B cell (primary cell): ENCODE measurements at regions not wholly inside any gene's neighbourhood (a gene's known extent, or its start where the extent isn't known, plus 50 kb on each side); places are given as distances from the start of the nearest gene placed in this dataset.

ENCODE experiments used
- CTCF ChIP-seq: fragments of 200-600 bp; IDR thresholded peaks from one replicate; pipeline ENCODE4 v1.8.0; 2022; ENCODE audit warnings: antibody characterized with exemption, mild to moderate bottlenecking
- EZH2 ChIP-seq: IDR thresholded peaks from 2 replicates; pipeline ENCODE4 v1.6.1; 2012; ENCODE audit warnings: borderline replicate concordance, low read depth, mild to moderate bottlenecking, moderate library complexity, low read length; ENCODE audit not compliant: insufficient read depth, poor library complexity, severe bottlenecking

DNA sequence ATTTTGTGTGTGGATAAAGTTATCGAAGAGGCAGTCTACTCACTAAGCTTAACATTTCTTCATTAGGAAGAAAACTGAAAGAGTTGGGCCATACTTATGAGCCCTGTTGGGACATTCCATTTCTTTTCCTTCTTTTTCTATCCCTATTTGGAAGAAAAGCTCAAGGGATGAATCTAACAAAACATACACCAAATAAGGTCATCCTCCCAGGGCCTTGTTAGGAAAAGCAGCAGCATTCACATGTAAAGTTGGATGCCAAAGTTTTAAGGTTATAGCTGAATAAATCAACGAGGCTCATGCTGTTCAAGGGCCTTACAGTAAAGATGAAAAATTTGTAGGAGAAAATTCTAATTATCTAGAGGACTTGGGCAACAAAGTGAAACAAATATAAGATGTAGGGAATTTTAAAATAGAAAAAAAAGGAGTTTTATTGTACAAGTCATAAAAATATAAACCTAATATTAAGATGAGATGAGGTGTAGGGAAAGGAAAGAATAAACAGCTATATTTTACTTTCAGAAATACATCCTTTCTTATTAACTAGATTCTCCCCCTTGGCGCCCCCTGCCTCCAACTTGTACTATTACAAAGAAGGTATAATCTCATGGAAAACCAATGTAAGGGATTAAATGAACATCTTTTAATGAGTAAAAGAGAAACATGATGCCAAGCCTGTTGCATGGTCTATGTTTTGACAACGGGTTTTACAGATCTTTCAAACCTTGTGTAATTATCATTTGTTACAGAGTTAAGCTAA, 160.4 kb downstream of the PCDH20 start:
- TF ChIP-seq CTCF = no peak
- TF ChIP-seq EZH2 = no peak
